Transverse colon (tissue), 3 donors: ENCODE measurements at regions not wholly inside any gene's neighbourhood (a gene's known extent, or its start where the extent isn't known, plus 50 kb on each side); places are given as distances from the start of the nearest gene placed in this dataset.

ENCODE experiments used
- EP300 ChIP-seq: sonication (generic); formaldehyde crosslinking; IDR thresholded peaks from one replicate; pipeline ENCODE4 v1.6.1; 2017; ENCODE audit warnings: antibody characterized with exemption, low read depth
- TF ChIP-seq, protein P1 (sequence below), 5 experiments: fragments of 200-600 bp in 3 of 5; fragments of 450-650 bp in 2 of 5; sonication (generic) in 3 of 5; IDR thresholded peaks; 1 replicate in 2 of 5; 2 replicates in 3 of 5; pipeline ENCODE4 v1.5.1; 2016 to 2017; ENCODE audit warnings: antibody characterized with exemption in 5 of 5, inconsistent platforms in 3 of 5, mild to moderate bottlenecking in 2 of 5, moderate library complexity in 1 of 5

DNA sequence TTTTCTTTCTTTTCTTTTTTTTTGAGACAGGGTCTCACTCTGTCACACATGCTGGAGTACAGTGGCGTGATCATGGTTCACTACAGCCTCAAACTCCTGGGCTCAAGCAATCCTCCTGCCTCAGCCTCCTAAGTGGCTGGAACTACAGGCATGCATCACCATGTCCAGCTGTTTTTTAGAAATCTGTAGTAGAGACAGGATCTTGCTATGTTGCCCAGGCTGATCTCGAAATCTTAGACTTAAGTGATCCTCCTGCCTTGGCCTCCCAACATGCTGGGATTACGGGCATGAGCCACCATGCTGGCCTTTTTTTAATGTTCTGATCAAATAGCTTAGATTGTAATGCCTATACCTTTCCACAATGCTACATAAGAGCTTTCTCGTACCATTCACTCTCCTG, 107.0 kb upstream of the KCTD7 start:
- TF ChIP-seq, protein P1, sequence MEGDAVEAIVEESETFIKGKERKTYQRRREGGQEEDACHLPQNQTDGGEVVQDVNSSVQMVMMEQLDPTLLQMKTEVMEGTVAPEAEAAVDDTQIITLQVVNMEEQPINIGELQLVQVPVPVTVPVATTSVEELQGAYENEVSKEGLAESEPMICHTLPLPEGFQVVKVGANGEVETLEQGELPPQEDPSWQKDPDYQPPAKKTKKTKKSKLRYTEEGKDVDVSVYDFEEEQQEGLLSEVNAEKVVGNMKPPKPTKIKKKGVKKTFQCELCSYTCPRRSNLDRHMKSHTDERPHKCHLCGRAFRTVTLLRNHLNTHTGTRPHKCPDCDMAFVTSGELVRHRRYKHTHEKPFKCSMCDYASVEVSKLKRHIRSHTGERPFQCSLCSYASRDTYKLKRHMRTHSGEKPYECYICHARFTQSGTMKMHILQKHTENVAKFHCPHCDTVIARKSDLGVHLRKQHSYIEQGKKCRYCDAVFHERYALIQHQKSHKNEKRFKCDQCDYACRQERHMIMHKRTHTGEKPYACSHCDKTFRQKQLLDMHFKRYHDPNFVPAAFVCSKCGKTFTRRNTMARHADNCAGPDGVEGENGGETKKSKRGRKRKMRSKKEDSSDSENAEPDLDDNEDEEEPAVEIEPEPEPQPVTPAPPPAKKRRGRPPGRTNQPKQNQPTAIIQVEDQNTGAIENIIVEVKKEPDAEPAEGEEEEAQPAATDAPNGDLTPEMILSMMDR (IDR thresholded peaks at IDR 0.05), result no peak
- no peak for TF ChIP-seq EP300
